ENCODE measurements at regions not wholly inside any gene's neighbourhood (a gene's known extent, or its start where the extent isn't known, plus 50 kb on each side); places are given as distances from the start of the nearest gene placed in this dataset.

DNA sequence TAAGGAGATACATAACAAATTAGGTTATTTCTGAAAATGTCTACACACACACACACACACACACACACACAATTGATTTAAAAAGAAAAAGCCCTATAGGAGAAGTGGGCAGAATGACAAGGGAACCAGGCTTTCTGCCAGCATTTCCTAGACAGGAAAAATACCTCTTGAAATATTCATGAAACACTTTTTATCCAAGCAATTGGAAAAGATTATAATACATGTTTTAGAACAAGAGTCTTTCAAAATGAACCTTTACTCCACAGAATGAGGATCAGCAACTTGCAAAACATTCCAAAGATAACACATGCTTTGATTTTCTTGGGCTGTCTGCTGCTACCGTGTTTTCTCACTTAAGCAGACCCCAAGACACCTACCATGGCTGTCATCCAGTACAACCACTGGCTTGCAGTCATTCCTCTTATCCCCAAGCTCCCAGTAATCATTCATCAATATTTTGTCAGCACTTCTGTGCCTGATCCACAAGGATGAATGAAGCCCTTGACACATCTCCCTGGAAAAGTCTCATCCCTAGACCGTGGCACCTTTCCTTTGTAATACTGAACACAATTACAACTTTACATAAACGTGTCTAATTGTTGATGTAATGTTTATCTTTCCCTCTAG is 717.1 kb upstream of the ZNF608 start:
- H3K4me1 ChIP-seq (ENCODE audit: insufficient read depth, low read length), result no peaks in the 10 kb centered on the region
- no peak overlapping the region for H3K4me2 ChIP-seq (ENCODE audit: low read length)
- no peak overlapping the region for H2AFZ ChIP-seq (ENCODE audit: low read length)
- H3F3A ChIP-seq (ENCODE audit: low read length, unreplicated experiment), result no peaks in the 10 kb centered on the region
- no TSS peak for BruUV-seq (replicated peaks)
- H4K20me1 ChIP-seq (ENCODE audit: low read length), result no peaks in the 10 kb centered on the region
- no peak overlapping the region for H3K9ac ChIP-seq (ENCODE audit: low read length)
- POLR2A ChIA-PET (ENCODE audit: unreplicated experiment), result no interaction called here
- intact Hi-C loops (cut with micrococcal nuclease), result no loop called here
- no peak overlapping the region for H3K4me3 ChIP-seq (ENCODE audit: low read length)
- no peaks in the 10 kb centered on the region for H3K36me3 ChIP-seq (ENCODE audit: low read depth, low read length)
- TF ChIP-seq, protein P1, sequence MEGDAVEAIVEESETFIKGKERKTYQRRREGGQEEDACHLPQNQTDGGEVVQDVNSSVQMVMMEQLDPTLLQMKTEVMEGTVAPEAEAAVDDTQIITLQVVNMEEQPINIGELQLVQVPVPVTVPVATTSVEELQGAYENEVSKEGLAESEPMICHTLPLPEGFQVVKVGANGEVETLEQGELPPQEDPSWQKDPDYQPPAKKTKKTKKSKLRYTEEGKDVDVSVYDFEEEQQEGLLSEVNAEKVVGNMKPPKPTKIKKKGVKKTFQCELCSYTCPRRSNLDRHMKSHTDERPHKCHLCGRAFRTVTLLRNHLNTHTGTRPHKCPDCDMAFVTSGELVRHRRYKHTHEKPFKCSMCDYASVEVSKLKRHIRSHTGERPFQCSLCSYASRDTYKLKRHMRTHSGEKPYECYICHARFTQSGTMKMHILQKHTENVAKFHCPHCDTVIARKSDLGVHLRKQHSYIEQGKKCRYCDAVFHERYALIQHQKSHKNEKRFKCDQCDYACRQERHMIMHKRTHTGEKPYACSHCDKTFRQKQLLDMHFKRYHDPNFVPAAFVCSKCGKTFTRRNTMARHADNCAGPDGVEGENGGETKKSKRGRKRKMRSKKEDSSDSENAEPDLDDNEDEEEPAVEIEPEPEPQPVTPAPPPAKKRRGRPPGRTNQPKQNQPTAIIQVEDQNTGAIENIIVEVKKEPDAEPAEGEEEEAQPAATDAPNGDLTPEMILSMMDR (conservative IDR thresholded peaks at IDR 0.05; ENCODE audit: low read depth, low read length), result no peak
- TF ChIP-seq EZH2 (IDR thresholded peaks at IDR 0.05; ENCODE audit: low read length, unreplicated experiment), result no peak
- no peak for TF ChIP-seq EZH2phosphoT487 (IDR thresholded peaks at IDR 0.05; ENCODE audit: borderline replicate concordance, low read length)
- no peaks in the 10 kb centered on the region for H3K79me2 ChIP-seq (ENCODE audit: low read length)
- CTCF ChIA-PET, result no interaction called here
- no peaks in the 10 kb centered on the region for H3K9me2 ChIP-seq (replicated peaks; ENCODE audit: low read length)
- no peak for ATAC-seq
- no peaks in the 10 kb centered on the region for H3K9me3 ChIP-seq (ENCODE audit: low read length)
- DNase-seq, result no peak
- H3K27ac ChIP-seq (ENCODE audit: low read length), result no peak overlapping the region
- H3K27me3 ChIP-seq (ENCODE audit: low read length), result no peaks in the 10 kb centered on the region

- Histone ChIP-seq H3K9ac (ENCODE audit: low read length) (no peak overlapping the region), H4K20me1 (ENCODE audit: low read length) (no peaks in the 10 kb centered on the region), H3K9me2 (replicated peaks; ENCODE audit: low read length) (no peaks in the 10 kb centered on the region), H3K27ac (ENCODE audit: low read length) (no peak overlapping the region), H3K27me3 (ENCODE audit: low read length) (no peaks in the 10 kb centered on the region), H3K36me3 (ENCODE audit: low read depth, low read length) (no peaks in the 10 kb centered on the region), H3K4me3 (ENCODE audit: low read length) (no peak overlapping the region), H3F3A (ENCODE audit: low read length, unreplicated experiment) (no peaks in the 10 kb centered on the region), H3K79me2 (ENCODE audit: low read length) (no peaks in the 10 kb centered on the region), H2AFZ (ENCODE audit: low read length) (no peak overlapping the region), H3K4me1 (ENCODE audit: insufficient read depth, low read length) (no peaks in the 10 kb centered on the region), H3K4me2 (ENCODE audit: low read length) (no peak overlapping the region), H3K9me3 (ENCODE audit: low read length) (no peaks in the 10 kb centered on the region)
- ATAC-seq (no peak), DNase-seq (no peak)
- ChIA-PET CTCF (no interaction called here), POLR2A (ENCODE audit: unreplicated experiment) (no interaction called here)
- BruUV-seq (replicated peaks), result no TSS peak
- TF ChIP-seq, protein P1 (conservative IDR thresholded peaks at IDR 0.05; ENCODE audit: low read depth, low read length), result no peak
- no peak for TF ChIP-seq EZH2phosphoT487 (IDR thresholded peaks at IDR 0.05; ENCODE audit: borderline replicate concordance, low read length)
- no peak for TF ChIP-seq EZH2 (IDR thresholded peaks at IDR 0.05; ENCODE audit: low read length, unreplicated experiment)
- intact Hi-C loops (cut with micrococcal nuclease), result no loop called here
Observed at GRCh38 chr5:125464847-125465432, 718.5 kb upstream of the ZNF608 start.

DNA sequence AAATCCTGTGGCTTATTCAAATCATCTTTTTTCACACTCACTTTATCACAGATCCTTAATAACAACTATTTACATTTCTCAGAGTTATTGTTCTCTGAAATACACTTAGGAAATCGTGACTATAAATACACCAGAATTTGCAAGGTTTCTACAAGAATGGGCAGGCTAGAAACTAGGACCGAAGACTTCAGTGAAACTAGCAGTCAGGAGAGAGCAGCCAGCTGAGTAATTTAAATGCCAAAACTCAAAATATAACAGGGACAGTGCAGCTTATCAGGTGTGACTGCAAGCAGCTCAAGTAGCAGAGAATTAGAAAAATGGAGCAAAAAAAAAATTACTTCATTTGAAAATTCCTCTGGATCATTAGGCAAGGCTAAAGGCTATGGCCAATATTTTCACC is 719.3 kb upstream of the ZNF608 start:
- TF ChIP-seq EZH2 (IDR thresholded peaks at IDR 0.05; ENCODE audit: low read length, unreplicated experiment), result no peak
- TF ChIP-seq EZH2phosphoT487 (IDR thresholded peaks at IDR 0.05; ENCODE audit: borderline replicate concordance, low read length), result no peak
- TF ChIP-seq, protein P1 (conservative IDR thresholded peaks at IDR 0.05; ENCODE audit: low read depth, low read length), result no peak
- no TSS peak for BruUV-seq (replicated peaks)
- H4K20me1 ChIP-seq (ENCODE audit: low read length), result no peaks in the 10 kb centered on the region
- no peak overlapping the region for H3K27ac ChIP-seq (ENCODE audit: low read length)
- H3K4me1 ChIP-seq (ENCODE audit: insufficient read depth, low read length), result no peaks in the 10 kb centered on the region
- no peak overlapping the region for H3K4me3 ChIP-seq (ENCODE audit: low read length)
- H2AFZ ChIP-seq (ENCODE audit: low read length), result no peak overlapping the region
- H3K27me3 ChIP-seq (ENCODE audit: low read length), result no peaks in the 10 kb centered on the region
- POLR2A ChIA-PET (ENCODE audit: unreplicated experiment), result no interaction called here
- no peaks in the 10 kb centered on the region for H3K9me3 ChIP-seq (ENCODE audit: low read length)
- no peaks in the 10 kb centered on the region for H3K36me3 ChIP-seq (ENCODE audit: low read depth, low read length)
- H3K79me2 ChIP-seq (ENCODE audit: low read length), result no peaks in the 10 kb centered on the region
- H3K4me2 ChIP-seq (ENCODE audit: low read length), result no peak overlapping the region
- no peaks in the 10 kb centered on the region for H3F3A ChIP-seq (ENCODE audit: low read length, unreplicated experiment)
- no peaks in the 10 kb centered on the region for H3K9me2 ChIP-seq (replicated peaks; ENCODE audit: low read length)
- H3K9ac ChIP-seq (ENCODE audit: low read length), result no peak overlapping the region
- DNase-seq (no peak), ATAC-seq (no peak)
- CTCF ChIA-PET, result no interaction called here
- intact Hi-C loops (cut with micrococcal nuclease), result no loop called here
